Upper lobe of left lung (tissue), 4 donors: ENCODE measurements at regions not wholly inside any gene's neighbourhood (a gene's known extent, or its start where the extent isn't known, plus 50 kb on each side); places are given as distances from the start of the nearest gene placed in this dataset.

ENCODE experiments used
- POLR2AphosphoS5 ChIP-seq, 2 donors: sonication (generic); formaldehyde crosslinking; IDR thresholded peaks; one replicate each; pipeline ENCODE4 v1.5.1; 2017; ENCODE audit warnings: antibody characterized with exemption in 2 of 2
- TF ChIP-seq, protein P1 (sequence below), 6 experiments: fragments of 450-650 bp in 4 of 6; fragments of 200-600 bp in 2 of 6; sonication (generic) in 2 of 6; IDR thresholded peaks; one replicate each; pipeline ENCODE4 v1.5.1; 2016 to 2019; ENCODE audit warnings: antibody characterized with exemption in 6 of 6

- TF ChIP-seq, protein P1, sequence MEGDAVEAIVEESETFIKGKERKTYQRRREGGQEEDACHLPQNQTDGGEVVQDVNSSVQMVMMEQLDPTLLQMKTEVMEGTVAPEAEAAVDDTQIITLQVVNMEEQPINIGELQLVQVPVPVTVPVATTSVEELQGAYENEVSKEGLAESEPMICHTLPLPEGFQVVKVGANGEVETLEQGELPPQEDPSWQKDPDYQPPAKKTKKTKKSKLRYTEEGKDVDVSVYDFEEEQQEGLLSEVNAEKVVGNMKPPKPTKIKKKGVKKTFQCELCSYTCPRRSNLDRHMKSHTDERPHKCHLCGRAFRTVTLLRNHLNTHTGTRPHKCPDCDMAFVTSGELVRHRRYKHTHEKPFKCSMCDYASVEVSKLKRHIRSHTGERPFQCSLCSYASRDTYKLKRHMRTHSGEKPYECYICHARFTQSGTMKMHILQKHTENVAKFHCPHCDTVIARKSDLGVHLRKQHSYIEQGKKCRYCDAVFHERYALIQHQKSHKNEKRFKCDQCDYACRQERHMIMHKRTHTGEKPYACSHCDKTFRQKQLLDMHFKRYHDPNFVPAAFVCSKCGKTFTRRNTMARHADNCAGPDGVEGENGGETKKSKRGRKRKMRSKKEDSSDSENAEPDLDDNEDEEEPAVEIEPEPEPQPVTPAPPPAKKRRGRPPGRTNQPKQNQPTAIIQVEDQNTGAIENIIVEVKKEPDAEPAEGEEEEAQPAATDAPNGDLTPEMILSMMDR (IDR thresholded peaks at IDR 0.05): no peak
- no peak for TF ChIP-seq POLR2AphosphoS5 (IDR thresholded peaks at IDR 0.05)
Observed at GRCh38 chr3:83807511-83807910, 1151.3 kb upstream of the CADM2 start.
